ENCODE measurements at regions not wholly inside any gene's neighbourhood (a gene's known extent, or its start where the extent isn't known, plus 50 kb on each side); places are given as distances from the start of the nearest gene placed in this dataset.

- TF ChIP-seq CHD7 (IDR thresholded peaks at IDR 0.05; ENCODE audit: insufficient replicate concordance, low read length): no peak
- no peak for TF ChIP-seq CHD1 (IDR thresholded peaks at IDR 0.05; ENCODE audit: low read depth, low read length)
- no peak for TF ChIP-seq JUND (IDR thresholded peaks at IDR 0.05; ENCODE audit: low read length)
- no peak for TF ChIP-seq POLR2A (IDR thresholded peaks at IDR 0.05; ENCODE audit: control extremely low read depth in 1 of 2, low read depth in 2 of 2, low read length in 2 of 2)
- no peak for TF ChIP-seq GTF2F1 (IDR thresholded peaks at IDR 0.05; ENCODE audit: borderline replicate concordance, low read depth, low read length)
- TF ChIP-seq KDM1A (IDR thresholded peaks at IDR 0.05; ENCODE audit: borderline replicate concordance, low read length): no peak
- TF ChIP-seq KDM4A (IDR thresholded peaks at IDR 0.05; ENCODE audit: low read depth, low read length, severe bottlenecking): no peak
Observed at GRCh38 chr3:22952860-22953259, 250.3 kb upstream of the UBE2E2 start (continued).

Data from H1 (cell line).